T-helper 9 cell (primary cell): ENCODE measurements at regions not wholly inside any gene's neighbourhood (a gene's known extent, or its start where the extent isn't known, plus 50 kb on each side); places are given as distances from the start of the nearest gene placed in this dataset.
"Not testable (repeated sequence)": the region's sequence is repeated elsewhere in the genome, so short reads cannot be mapped to it uniquely, and the experiment has no call there.

Source experiments
- DNase-seq: peaks from one replicate; pipeline ENCODE4 v3.0.0-alpha.2; 2020

- no peak for DNase-seq
These were observed 582.2 kb downstream of the CETN3 start for GRCh38 chr5:89827359-89827758.

- DNase-seq = no peak
These were observed 582.6 kb downstream of the CETN3 start for GRCh38 chr5:89826938-89827337.

- no peak for DNase-seq
These were observed 586.5 kb downstream of the CETN3 start for GRCh38 chr5:89823046-89823445.

GRCh38 chr5:89817841-89818240, 591.7 kb downstream of the CETN3 start:
- no peak for DNase-seq

GRCh38 chr5:89816038-89816437, 593.5 kb downstream of the CETN3 start:
- no peak for DNase-seq

GRCh38 chr5:89800735-89801134, 608.8 kb downstream of the CETN3 start:
- DNase-seq = not testable (repeated sequence)

- DNase-seq = not testable (repeated sequence)
These were observed 615.1 kb downstream of the CETN3 start for GRCh38 chr5:89794504-89794903.

GRCh38 chr5:89779734-89780133, 629.8 kb downstream of the CETN3 start:
- DNase-seq = not testable (repeated sequence)

GRCh38 chr5:89777758-89778157, 631.8 kb downstream of the CETN3 start:
- DNase-seq = no peak

GRCh38 chr5:89769975-89770374, 639.6 kb downstream of the CETN3 start:
- no peak for DNase-seq

GRCh38 chr5:89759802-89760201, 649.8 kb downstream of the CETN3 start:
- DNase-seq = no peak

GRCh38 chr5:89758146-89758545, 651.4 kb downstream of the CETN3 start:
- no peak for DNase-seq

- no peak for DNase-seq
These were observed 652.6 kb downstream of the CETN3 start for GRCh38 chr5:89756955-89757354.

GRCh38 chr5:89755024-89755423, 654.5 kb downstream of the CETN3 start:
- DNase-seq = no peak

- no peak for DNase-seq
These were observed 674.5 kb downstream of the CETN3 start for GRCh38 chr5:89735082-89735481.

- no peak for DNase-seq
These were observed 675.8 kb downstream of the CETN3 start for GRCh38 chr5:89733772-89734171.

GRCh38 chr5:89729623-89730301, 679.8 kb downstream of the CETN3 start:
- no peak for DNase-seq

- DNase-seq = no peak
These were observed 680.8 kb downstream of the CETN3 start for GRCh38 chr5:89728750-89729149.

GRCh38 chr5:89728134-89728533, 681.4 kb downstream of the CETN3 start:
- no peak for DNase-seq

- no peak for DNase-seq
These were observed 685.0 kb downstream of the CETN3 start for GRCh38 chr5:89724379-89725095.

GRCh38 chr5:89723907-89724306, 685.6 kb downstream of the CETN3 start:
- no peak for DNase-seq

- DNase-seq = no peak
These were observed 687.0 kb downstream of the CETN3 start for GRCh38 chr5:89722538-89722937.

- DNase-seq = no peak
These were observed 687.6 kb downstream of the CETN3 start for GRCh38 chr5:89721931-89722330.

- no peak for DNase-seq
These were observed 688.2 kb downstream of the CETN3 start for GRCh38 chr5:89721353-89721752.
